GM12878 (cell line): ENCODE measurements at regions not wholly inside any gene's neighbourhood (a gene's known extent, or its start where the extent isn't known, plus 50 kb on each side); places are given as distances from the start of the nearest gene placed in this dataset.
A peak's percentile ranks its signal among the peaks of the same experiment; 100 is the strongest.

Experiments used
- ATAC-seq: fragments of 200-7000 bp; cut with Tn5 transposase; 3 replicates; pipeline ENCODE4 v1.9.1; 2020; ENCODE audit warnings: mild to moderate bottlenecking, moderate library complexity
- BruUV-seq: library from RNA; stranded (reverse); fragments of 400-500 nt; replicated peaks from 2 replicates; lab custom pipeline; 2021; lab: Mats Ljungman, UMichigan
- CTCF ChIA-PET: fragments of 300-600 bp; sonication (Branson Sonifier 250); formaldehyde crosslinking; extraction: SDS; loops from one replicate; lab custom pipeline; 2021; ENCODE audit warnings: inconsistent platforms; lab: Yijun Ruan, JAX
- POLR2A ChIA-PET: fragments of 350-600 bp; formaldehyde crosslinking; extraction: SDS; loops from one replicate; lab custom pipeline; 2021; ENCODE audit warnings: inconsistent platforms; lab: Charles Lee
- RAD21 ChIA-PET: fragments of 300-600 bp; sonication (Branson Sonifier 250); formaldehyde crosslinking; loops from one replicate; lab custom pipeline; 2023; ENCODE audit warnings: antibody characterized with exemption; ENCODE audit not compliant: unreplicated experiment; lab: Charles Lee
- SMC1A ChIA-PET: fragments of 300-600 bp; sonication (Branson Sonifier 250); formaldehyde crosslinking; loops from one replicate; lab custom pipeline; 2023; ENCODE audit not compliant: unreplicated experiment, uncharacterized antibody; lab: Charles Lee
- DNase-seq: peaks from one replicate; pipeline ENCODE4 v3.0.0-alpha.2; 2011; ENCODE audit warnings: low read depth, low spot score
- FAIRE-seq: peaks from 3 replicates; lab custom pipeline; 2011; peaks lifted over from hg19 to GRCh38; lab: Jason Lieb, UNC
- H2AFZ ChIP-seq: 2 replicates; pipeline ENCODE4 v1.6.0; 2011; ENCODE audit warnings: low read depth, low read length, control low read depth; ENCODE audit not compliant: control insufficient read depth
- H3K27ac ChIP-seq: 2 replicates; pipeline ENCODE4 v1.5.1; 2011; ENCODE audit warnings: control low read depth; ENCODE audit not compliant: control insufficient read depth, insufficient read depth
- H3K27me3 ChIP-seq, 2 experiments: replicated peaks in 1 of 2; 2 replicates each; pipeline versions ENCODE4 v1.6.0 to v1.6.1; 2011; ENCODE audit warnings: low read length in 1 of 2; ENCODE audit not compliant: control insufficient read depth in 2 of 2, insufficient read depth in 2 of 2
- H3K36me3 ChIP-seq, 2 experiments: 2 replicates each; pipeline ENCODE4 v1.5.1; 2011; ENCODE audit warnings: low read length in 1 of 2; ENCODE audit not compliant: control insufficient read depth in 2 of 2, insufficient read depth in 2 of 2
- H3K4me1 ChIP-seq: 2 replicates; pipeline ENCODE4 v1.6.1; 2011; ENCODE audit warnings: mild to moderate bottlenecking, low read length, moderate library complexity, mixed read lengths; ENCODE audit not compliant: control insufficient read depth, insufficient read depth
- H3K4me2 ChIP-seq: 2 replicates; pipeline ENCODE4 v1.6.0; 2011; ENCODE audit warnings: control low read depth; ENCODE audit not compliant: control insufficient read depth, insufficient read depth
- H3K4me3 ChIP-seq: fragments of 200-600 bp; sonication (generic); 2 replicates; pipeline ENCODE4 v1.5.1; 2016
- H3K79me2 ChIP-seq: 2 replicates; pipeline ENCODE4 v1.6.0; 2011; ENCODE audit warnings: low read length; ENCODE audit not compliant: control insufficient read depth, insufficient read depth
- H3K9ac ChIP-seq: 2 replicates; pipeline ENCODE4 v1.8.0; 2011; ENCODE audit warnings: low read length, control low read depth, mixed read lengths; ENCODE audit not compliant: control insufficient read depth, insufficient read depth
- H3K9me3 ChIP-seq: replicated peaks from 3 replicates; pipeline ENCODE4 v1.5.1; 2011; ENCODE audit warnings: mild to moderate bottlenecking, low read length; ENCODE audit not compliant: control insufficient read depth, insufficient read depth
- H4K20me1 ChIP-seq: 2 replicates; pipeline ENCODE4 v1.6.0; 2011; ENCODE audit not compliant: control insufficient read depth, insufficient read depth
- EP300 ChIP-seq, 2 experiments: fragments of 150-350 bp in 1 of 2; IDR thresholded peaks; 2 replicates each; pipeline ENCODE4 v1.6.1; 2011 to 2012; ENCODE audit warnings: low read depth in 2 of 2, low read length in 2 of 2, borderline replicate concordance in 1 of 2, improper control_type of control experiment in 1 of 2, inconsistent platforms in 1 of 2; ENCODE audit not compliant: control insufficient read depth in 1 of 2
- MTA2 ChIP-seq: fragments of 450-650 bp; IDR thresholded peaks from 2 replicates; pipeline ENCODE4 v1.6.1; 2016; ENCODE audit warnings: low read depth, mild to moderate bottlenecking, moderate library complexity
- NR2C1 ChIP-seq: fragments of 450-650 bp; IDR thresholded peaks from 2 replicates; pipeline ENCODE4 v1.6.1; 2017; ENCODE audit warnings: antibody characterized with exemption, mild to moderate bottlenecking, moderate library complexity
- PML ChIP-seq: IDR thresholded peaks from 2 replicates; pipeline ENCODE4 v1.6.1; 2012; ENCODE audit warnings: low read length, inconsistent platforms
- ZBTB4 ChIP-seq: fragments of 450-650 bp; formaldehyde crosslinking; IDR thresholded peaks from 2 replicates; pipeline ENCODE4 v1.4.0; 2022; ENCODE audit warnings: mild to moderate bottlenecking, moderate library complexity
- ZNF217 ChIP-seq: fragments of 450-650 bp; IDR thresholded peaks from 2 replicates; pipeline ENCODE4 v1.6.1; 2017; ENCODE audit warnings: antibody characterized with exemption, mild to moderate bottlenecking
- WGBS: methylation state at CpG from one replicate; pipeline ENCODE4 v1.1.6; 2016; ENCODE audit warnings: low lambda C conversion rate; ENCODE audit not compliant: insufficient replicate concordance, insufficient coverage; ENCODE audit errors: missing lambda C conversion rate; 5-methylcytosine and 5-hydroxymethylcytosine counted together
- in situ Hi-C: fragments of 300-500 bp; cut with MboI; formaldehyde crosslinking; loops from 9 replicates; pipeline ENCODE4 v1.14.3; 2018; ENCODE audit warnings: mixed read lengths
- intact Hi-C: fragments of 100-400 bp; cut with micrococcal nuclease; formaldehyde crosslinking; loops from one replicate; pipeline ENCODE4 v1.14.2; 2022; ENCODE audit not compliant: unreplicated experiment
- TF ChIP-seq, protein P1 (sequence below): fragments of 450-650 bp; IDR thresholded peaks from 2 replicates; pipeline ENCODE4 v1.6.1; 2018; ENCODE audit warnings: borderline replicate concordance, mild to moderate bottlenecking; ENCODE audit not compliant: partially characterized antibody
- TF ChIP-seq, protein P2 (sequence below): fragments of 150-350 bp; IDR thresholded peaks from 2 replicates; pipeline ENCODE4 v1.6.1; 2014; ENCODE audit warnings: mild to moderate bottlenecking, low read depth, low read length
- TF ChIP-seq, protein P3 (sequence below): fragments of 450-650 bp; IDR thresholded peaks from 2 replicates; pipeline ENCODE4 v1.6.1; 2014; ENCODE audit warnings: mild to moderate bottlenecking

- intact Hi-C loops, result no loop called here
- BruUV-seq, result no TSS peak
- 0% methylated on average over 1 of the region's 1 CpG for WGBS
- ATAC-seq, result no peak
- in situ Hi-C loops, result no loop called here
- no peak overlapping the region for H2AFZ ChIP-seq
- H3K9ac ChIP-seq, result no peak overlapping the region
- H3K4me3 ChIP-seq, result no peak overlapping the region
- ChIA-PET RAD21 (no interaction called here), SMC1A (no interaction called here), POLR2A (no interaction called here), CTCF (no interaction called here)
- no peak for DNase-seq
- no peaks in the 10 kb centered on the region for H3K4me1 ChIP-seq
- no peaks in the 10 kb centered on the region for H4K20me1 ChIP-seq
- H3K27me3 ChIP-seq, result no peaks in the 10 kb centered on the region
- peak; percentile 21; the same call in 1 of the 2 replicates for TF ChIP-seq MTA2
- no peak for TF ChIP-seq PML
- H3K36me3 ChIP-seq, result no peaks in the 10 kb centered on the region
- no peak overlapping the region for H3K27ac ChIP-seq
- FAIRE-seq, result no peak
- no peaks in the 10 kb centered on the region for H3K79me2 ChIP-seq
- H3K4me2 ChIP-seq, result no peak overlapping the region
- H3K9me3 ChIP-seq, result no peaks in the 10 kb centered on the region
Measured at GRCh38 chr5:44727100-44727499, 81.6 kb upstream of the MRPS30 start.

DNA sequence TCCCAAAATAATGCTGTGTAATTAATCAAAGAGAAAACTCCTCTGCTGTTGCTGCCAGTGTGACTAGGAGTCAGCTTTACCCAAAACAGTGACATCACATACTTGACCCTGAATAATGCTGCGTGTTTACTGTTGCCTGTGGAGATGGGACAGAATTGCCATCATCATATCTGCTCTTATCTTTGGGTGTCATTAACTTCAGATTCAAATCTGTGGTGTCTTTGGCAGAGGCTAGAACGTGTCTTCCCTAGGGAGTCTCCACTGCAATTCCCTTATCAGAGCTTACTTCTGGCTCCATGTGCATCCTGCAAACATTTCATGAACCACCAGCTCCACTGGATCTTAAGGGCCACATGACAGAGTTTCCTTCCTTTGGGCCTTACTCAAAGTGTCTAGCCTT lies 88.9 kb upstream of the MRPS30 start:
- RAD21 ChIA-PET, result no interaction called here
- CTCF ChIA-PET, result no interaction called here
- no peak overlapping the region for H3K4me3 ChIP-seq
- no peak overlapping the region for H2AFZ ChIP-seq
- H3K4me2 ChIP-seq, result no peak overlapping the region
- H3K4me1 ChIP-seq, result no peaks in the 10 kb centered on the region
- intact Hi-C loops (no loop called here), in situ Hi-C loops (no loop called here)
- BruUV-seq, result no TSS peak
- H3K9ac ChIP-seq, result no peak overlapping the region
- no peak overlapping the region for H3K27ac ChIP-seq
- H3K79me2 ChIP-seq, result no peaks in the 10 kb centered on the region
- SMC1A ChIA-PET, result interaction anchor here (1.4 kb wide), 1 partner anchor 17 kb away, joined by 3 read pairs; no protein-coding TSS in a partner anchor
- no peaks in the 10 kb centered on the region for H3K9me3 ChIP-seq
- no peaks in the 10 kb centered on the region for H3K27me3 ChIP-seq
- ATAC-seq, result no peak
- FAIRE-seq, result no peak
- H4K20me1 ChIP-seq, result no peaks in the 10 kb centered on the region
- H3K36me3 ChIP-seq, result no peaks in the 10 kb centered on the region
- DNase-seq, result no peak
- WGBS, result 33% methylated on average over 2 of the region's 2 CpGs
- POLR2A ChIA-PET, result no interaction called here
- TF ChIP-seq NR2C1 (no peak), EP300 (IDR thresholded peaks at IDR 0.05; ENCODE audit: borderline replicate concordance in 1 of 2, control insufficient read depth in 1 of 2, low read depth in 2 of 2, low read length in 2 of 2) (no peak), ZBTB4 (CRISPR knock-in tag) (no peak), ZNF217 (no peak)
- TF ChIP-seq, protein P1, sequence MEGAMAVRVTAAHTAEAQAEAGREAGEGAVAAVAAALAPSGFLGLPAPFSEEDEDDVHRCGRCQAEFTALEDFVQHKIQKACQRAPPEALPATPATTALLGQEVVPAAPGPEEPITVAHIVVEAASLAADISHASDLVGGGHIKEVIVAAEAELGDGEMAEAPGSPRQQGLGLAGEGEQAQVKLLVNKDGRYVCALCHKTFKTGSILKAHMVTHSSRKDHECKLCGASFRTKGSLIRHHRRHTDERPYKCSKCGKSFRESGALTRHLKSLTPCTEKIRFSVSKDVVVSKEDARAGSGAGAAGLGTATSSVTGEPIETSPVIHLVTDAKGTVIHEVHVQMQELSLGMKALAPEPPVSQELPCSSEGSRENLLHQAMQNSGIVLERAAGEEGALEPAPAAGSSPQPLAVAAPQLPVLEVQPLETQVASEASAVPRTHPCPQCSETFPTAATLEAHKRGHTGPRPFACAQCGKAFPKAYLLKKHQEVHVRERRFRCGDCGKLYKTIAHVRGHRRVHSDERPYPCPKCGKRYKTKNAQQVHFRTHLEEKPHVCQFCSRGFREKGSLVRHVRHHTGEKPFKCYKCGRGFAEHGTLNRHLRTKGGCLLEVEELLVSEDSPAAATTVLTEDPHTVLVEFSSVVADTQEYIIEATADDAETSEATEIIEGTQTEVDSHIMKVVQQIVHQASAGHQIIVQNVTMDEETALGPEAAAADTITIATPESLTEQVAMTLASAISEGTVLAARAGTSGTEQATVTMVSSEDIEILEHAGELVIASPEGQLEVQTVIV, result no peak
- TF ChIP-seq, protein P2, sequence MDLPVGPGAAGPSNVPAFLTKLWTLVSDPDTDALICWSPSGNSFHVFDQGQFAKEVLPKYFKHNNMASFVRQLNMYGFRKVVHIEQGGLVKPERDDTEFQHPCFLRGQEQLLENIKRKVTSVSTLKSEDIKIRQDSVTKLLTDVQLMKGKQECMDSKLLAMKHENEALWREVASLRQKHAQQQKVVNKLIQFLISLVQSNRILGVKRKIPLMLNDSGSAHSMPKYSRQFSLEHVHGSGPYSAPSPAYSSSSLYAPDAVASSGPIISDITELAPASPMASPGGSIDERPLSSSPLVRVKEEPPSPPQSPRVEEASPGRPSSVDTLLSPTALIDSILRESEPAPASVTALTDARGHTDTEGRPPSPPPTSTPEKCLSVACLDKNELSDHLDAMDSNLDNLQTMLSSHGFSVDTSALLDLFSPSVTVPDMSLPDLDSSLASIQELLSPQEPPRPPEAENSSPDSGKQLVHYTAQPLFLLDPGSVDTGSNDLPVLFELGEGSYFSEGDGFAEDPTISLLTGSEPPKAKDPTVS, result no peak
- TF ChIP-seq, protein P3, sequence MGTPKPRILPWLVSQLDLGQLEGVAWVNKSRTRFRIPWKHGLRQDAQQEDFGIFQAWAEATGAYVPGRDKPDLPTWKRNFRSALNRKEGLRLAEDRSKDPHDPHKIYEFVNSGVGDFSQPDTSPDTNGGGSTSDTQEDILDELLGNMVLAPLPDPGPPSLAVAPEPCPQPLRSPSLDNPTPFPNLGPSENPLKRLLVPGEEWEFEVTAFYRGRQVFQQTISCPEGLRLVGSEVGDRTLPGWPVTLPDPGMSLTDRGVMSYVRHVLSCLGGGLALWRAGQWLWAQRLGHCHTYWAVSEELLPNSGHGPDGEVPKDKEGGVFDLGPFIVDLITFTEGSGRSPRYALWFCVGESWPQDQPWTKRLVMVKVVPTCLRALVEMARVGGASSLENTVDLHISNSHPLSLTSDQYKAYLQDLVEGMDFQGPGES, result no peak
